SJCRH30 (cell line): ENCODE measurements at regions not wholly inside any gene's neighbourhood (a gene's known extent, or its start where the extent isn't known, plus 50 kb on each side); places are given as distances from the start of the nearest gene placed in this dataset.

Experiments used
- DNase-seq, 2 experiments: peaks; one replicate each; pipeline ENCODE4 v3.0.0-alpha.2; 2015 to 2020
- H3K27ac ChIP-seq: fragments of 250-450 bp; sonication (Bioruptor Pico); 2 replicates; pipeline ENCODE4 v1.5.1; 2020; ENCODE audit warnings: mild to moderate bottlenecking, moderate library complexity
- H3K27me3 ChIP-seq: fragments of 250-450 bp; sonication (Bioruptor Pico); 2 replicates; pipeline ENCODE4 v1.5.1; 2020; ENCODE audit warnings: mild to moderate bottlenecking, moderate library complexity
- H3K36me3 ChIP-seq: fragments of 250-450 bp; sonication (Bioruptor Pico); 2 replicates; pipeline ENCODE4 v1.5.1; 2020; ENCODE audit warnings: mild to moderate bottlenecking, moderate library complexity
- H3K4me1 ChIP-seq: fragments of 250-450 bp; sonication (Bioruptor Pico); 2 replicates; pipeline ENCODE4 v1.5.1; 2020; ENCODE audit warnings: mild to moderate bottlenecking, moderate library complexity
- H3K4me3 ChIP-seq: fragments of 250-450 bp; sonication (Bioruptor Pico); 2 replicates; pipeline ENCODE4 v1.5.1; 2020; ENCODE audit warnings: mild to moderate bottlenecking, moderate library complexity
- H3K9me3 ChIP-seq: fragments of 250-450 bp; sonication (Bioruptor Pico); replicated peaks from 2 replicates; pipeline ENCODE4 v1.5.1; 2020; ENCODE audit warnings: mild to moderate bottlenecking, moderate library complexity

DNA sequence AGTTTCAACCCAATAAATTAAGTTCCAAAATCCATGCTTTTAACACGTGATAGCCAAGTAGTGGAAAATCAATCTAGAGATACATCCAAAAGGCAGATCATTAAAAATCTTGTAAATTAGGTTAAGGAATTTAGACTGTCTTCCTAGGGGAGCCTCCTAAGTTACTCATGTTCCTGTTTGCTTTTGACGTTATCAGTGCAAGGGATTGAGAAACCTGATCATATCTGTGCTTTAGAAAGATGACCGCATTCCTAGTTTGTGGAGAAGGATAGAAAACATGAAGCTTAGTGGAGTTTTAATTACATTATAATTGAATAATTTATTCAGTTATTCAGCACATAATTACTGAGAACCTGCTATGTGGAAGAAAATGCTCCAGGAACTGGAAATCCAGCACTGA lies 251.0 kb upstream of the ARGLU1 start:
- H3K27me3 ChIP-seq = no peaks in the 10 kb centered on the region
- no peak for DNase-seq
- H3K36me3 ChIP-seq = no peaks in the 10 kb centered on the region
- no peak overlapping the region for H3K4me3 ChIP-seq
- 0 out of 2 replicates have a peak, but pooled peaks cover 2% of the 10 kb centered on the region for H3K4me1 ChIP-seq
- no peaks in the 10 kb centered on the region for H3K9me3 ChIP-seq
- no peak overlapping the region for H3K27ac ChIP-seq

DNA sequence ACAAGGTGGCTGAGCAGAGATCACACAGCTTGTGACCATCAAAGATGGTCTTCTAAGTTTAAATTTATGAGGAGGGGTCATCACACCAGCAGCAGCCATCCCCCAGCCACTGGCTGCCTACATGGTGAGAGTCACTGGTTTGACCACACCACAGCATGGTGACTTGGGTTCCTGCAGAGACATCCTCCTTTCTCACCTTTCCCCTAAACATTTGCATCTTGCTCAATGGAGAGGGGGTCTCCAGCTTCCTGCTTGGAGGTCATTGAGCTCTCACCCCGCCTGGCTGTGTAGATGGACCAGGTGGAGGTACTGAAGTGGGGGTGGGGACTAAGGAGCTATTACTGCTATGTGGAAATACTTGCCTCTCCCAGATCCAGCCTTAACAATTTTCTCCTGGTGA lies 247.6 kb upstream of the ARGLU1 start:
- Histone ChIP-seq H3K36me3 (no peaks in the 10 kb centered on the region), H3K4me1 (0 out of 2 replicates have a peak, but pooled peaks cover 2% of the 10 kb centered on the region), H3K27ac (no peak overlapping the region), H3K27me3 (no peaks in the 10 kb centered on the region), H3K4me3 (no peak overlapping the region), H3K9me3 (no peaks in the 10 kb centered on the region)
- DNase-seq = no peak

DNA sequence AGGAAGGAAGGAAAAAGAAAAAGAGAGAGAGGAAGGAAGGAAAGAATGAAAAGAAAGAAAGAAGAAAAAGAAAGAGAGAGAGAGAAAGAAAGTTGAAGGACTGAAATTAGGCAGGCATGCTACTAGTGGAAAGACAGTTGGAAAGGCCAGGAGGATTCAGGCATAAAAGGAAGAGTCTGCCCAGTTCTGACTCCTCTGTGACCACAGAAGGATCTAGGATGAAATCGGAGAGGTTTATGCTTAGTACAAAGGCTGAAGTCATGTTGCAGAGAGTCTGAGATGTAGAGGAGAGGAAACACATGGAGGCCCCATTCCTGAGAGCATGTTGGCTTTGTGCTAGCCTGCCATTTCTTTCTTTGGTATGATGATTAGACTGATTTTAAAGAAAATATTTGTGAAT lies 246.5 kb upstream of the ARGLU1 start:
- Histone ChIP-seq H3K27ac (no peak overlapping the region), H3K4me3 (no peak overlapping the region), H3K27me3 (no peaks in the 10 kb centered on the region), H3K4me1 (0 out of 2 replicates have a peak, but pooled peaks cover 2% of the 10 kb centered on the region), H3K9me3 (no peaks in the 10 kb centered on the region), H3K36me3 (no peaks in the 10 kb centered on the region)
- DNase-seq = peak; percentile 36 to 71

DNA sequence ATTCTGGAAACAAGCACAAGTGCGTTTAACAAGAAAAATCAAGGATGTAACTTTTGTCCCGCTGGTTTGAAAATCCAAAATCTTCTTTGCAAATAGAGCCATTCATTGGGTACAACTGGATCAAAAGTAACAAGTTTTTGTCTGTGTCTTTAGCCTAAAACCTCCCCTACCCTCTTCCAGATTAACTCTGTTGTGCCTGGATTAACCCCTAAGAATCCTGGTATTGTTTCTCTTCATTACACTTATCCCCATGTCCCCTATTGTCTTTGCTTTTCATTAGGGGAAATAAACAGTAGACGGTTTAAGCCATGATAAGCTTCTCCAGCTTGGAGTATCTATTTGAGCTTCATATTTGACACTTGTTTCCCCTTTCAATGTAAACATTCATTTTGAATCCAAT lies 242.1 kb upstream of the ARGLU1 start:
- no peaks in the 10 kb centered on the region for H3K36me3 ChIP-seq
- no peak overlapping the region for H3K4me3 ChIP-seq
- H3K27me3 ChIP-seq = no peaks in the 10 kb centered on the region

DNA sequence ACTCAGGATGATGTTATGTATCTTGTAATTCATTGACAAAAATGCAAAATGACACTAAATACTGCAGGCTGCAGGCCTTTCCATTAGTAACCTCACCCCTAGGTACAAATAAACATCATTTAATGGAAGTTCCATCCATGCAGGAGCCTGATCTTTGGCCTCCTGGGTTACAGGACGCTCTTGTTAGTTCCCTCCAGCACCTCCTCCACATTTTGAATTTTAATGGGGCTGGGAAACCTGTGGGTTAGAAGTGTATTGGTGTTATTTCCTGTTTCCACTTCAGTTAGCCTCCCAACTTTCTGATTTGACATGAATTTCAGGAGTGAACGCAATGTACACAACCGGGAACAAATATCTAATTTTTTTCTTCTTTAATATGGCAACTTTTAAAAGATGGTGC lies 237.1 kb upstream of the ARGLU1 start:
- Histone ChIP-seq H3K4me3 (no peak overlapping the region), H3K4me1 (no peaks in the 10 kb centered on the region), H3K36me3 (no peaks in the 10 kb centered on the region), H3K27me3 (no peaks in the 10 kb centered on the region), H3K27ac (no peak overlapping the region), H3K9me3 (no peaks in the 10 kb centered on the region)
- DNase-seq = no peak

More for the DNA sequence above, 242.1 kb upstream of the ARGLU1 start:
- Histone ChIP-seq H3K9me3 (no peaks in the 10 kb centered on the region), H3K4me1 (0 out of 2 replicates have a peak, but pooled peaks cover 2% of the 10 kb centered on the region), H3K27ac (no peak overlapping the region)
- no peak for DNase-seq

GRCh38 chr13:106802917-106803316 lies 235.0 kb upstream of the ARGLU1 start:
- Histone ChIP-seq H3K27me3 (no peaks in the 10 kb centered on the region), H3K36me3 (no peaks in the 10 kb centered on the region), H3K9me3 (no peaks in the 10 kb centered on the region), H3K27ac (no peak overlapping the region), H3K4me3 (no peak overlapping the region), H3K4me1 (no peaks in the 10 kb centered on the region)
- no peak for DNase-seq

GRCh38 chr13:106799781-106800335 lies 231.9 kb upstream of the ARGLU1 start:
- no peak for DNase-seq
- Histone ChIP-seq H3K27me3 (no peaks in the 10 kb centered on the region), H3K36me3 (no peaks in the 10 kb centered on the region), H3K4me1 (no peaks in the 10 kb centered on the region), H3K4me3 (no peak overlapping the region), H3K27ac (no peak overlapping the region), H3K9me3 (no peaks in the 10 kb centered on the region)

GRCh38 chr13:106797081-106797640 lies 229.2 kb upstream of the ARGLU1 start:
- Histone ChIP-seq H3K4me1 (0 out of 2 replicates have a peak, but pooled peaks cover 4% of the 10 kb centered on the region), H3K9me3 (no peaks in the 10 kb centered on the region), H3K27me3 (no peaks in the 10 kb centered on the region), H3K27ac (no peak overlapping the region), H3K4me3 (no peak overlapping the region), H3K36me3 (no peaks in the 10 kb centered on the region)
- DNase-seq = no peak

- DNase-seq = no peak
- Histone ChIP-seq H3K9me3 (no peaks in the 10 kb centered on the region), H3K4me3 (no peak overlapping the region), H3K4me1 (0 out of 2 replicates have a peak, but pooled peaks cover 4% of the 10 kb centered on the region), H3K36me3 (no peaks in the 10 kb centered on the region), H3K27ac (no peak overlapping the region), H3K27me3 (no peaks in the 10 kb centered on the region)
Measured at GRCh38 chr13:106796280-106797047, 228.5 kb upstream of the ARGLU1 start.

- Histone ChIP-seq H3K36me3 (no peaks in the 10 kb centered on the region), H3K27ac (no peak overlapping the region), H3K4me3 (no peak overlapping the region), H3K27me3 (no peaks in the 10 kb centered on the region), H3K9me3 (no peaks in the 10 kb centered on the region), H3K4me1 (0 out of 2 replicates have a peak, but pooled peaks cover 4% of the 10 kb centered on the region)
- no peak for DNase-seq
Measured at GRCh38 chr13:106795847-106796246, 227.9 kb upstream of the ARGLU1 start.

GRCh38 chr13:106794117-106794516 lies 226.2 kb upstream of the ARGLU1 start:
- Histone ChIP-seq H3K36me3 (no peaks in the 10 kb centered on the region), H3K27ac (no peak overlapping the region), H3K4me3 (no peak overlapping the region), H3K9me3 (no peaks in the 10 kb centered on the region), H3K27me3 (no peaks in the 10 kb centered on the region), H3K4me1 (0 out of 2 replicates have a peak, but pooled peaks cover 4% of the 10 kb centered on the region)
- DNase-seq = no peak

DNA sequence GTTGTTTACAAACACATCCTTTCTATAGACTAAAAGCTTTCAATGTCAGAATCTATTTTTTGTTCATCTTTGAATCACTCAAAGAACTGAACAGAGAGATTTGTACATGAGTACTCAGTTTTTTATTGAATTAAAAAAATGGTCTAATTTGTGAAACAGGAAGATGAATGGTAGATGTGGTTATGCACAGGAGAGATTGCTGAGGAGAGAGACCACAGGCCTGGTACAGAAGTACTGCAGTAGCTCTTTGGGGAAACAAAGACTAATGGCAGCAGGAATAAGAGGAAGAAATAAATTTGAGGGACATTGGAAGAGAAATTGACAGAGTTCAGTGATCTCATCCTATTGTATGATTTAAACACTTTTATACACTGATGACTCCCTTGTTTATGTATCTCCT lies 222.0 kb upstream of the ARGLU1 start:
- H3K9me3 ChIP-seq = no peaks in the 10 kb centered on the region
- H3K27me3 ChIP-seq = no peaks in the 10 kb centered on the region
- H3K27ac ChIP-seq = no peak overlapping the region
- H3K4me1 ChIP-seq = 0 out of 2 replicates have a peak, but pooled peaks cover 4% of the 10 kb centered on the region
- no peak for DNase-seq
- H3K4me3 ChIP-seq = no peak overlapping the region
- no peaks in the 10 kb centered on the region for H3K36me3 ChIP-seq

- no peak for DNase-seq
- no peaks in the 10 kb centered on the region for H3K4me1 ChIP-seq
- H3K36me3 ChIP-seq = no peaks in the 10 kb centered on the region
- H3K27ac ChIP-seq = no peak overlapping the region
- no peak overlapping the region for H3K4me3 ChIP-seq
- no peaks in the 10 kb centered on the region for H3K9me3 ChIP-seq
- no peaks in the 10 kb centered on the region for H3K27me3 ChIP-seq
Measured at GRCh38 chr13:106786006-106786563, 218.1 kb upstream of the ARGLU1 start.

DNA sequence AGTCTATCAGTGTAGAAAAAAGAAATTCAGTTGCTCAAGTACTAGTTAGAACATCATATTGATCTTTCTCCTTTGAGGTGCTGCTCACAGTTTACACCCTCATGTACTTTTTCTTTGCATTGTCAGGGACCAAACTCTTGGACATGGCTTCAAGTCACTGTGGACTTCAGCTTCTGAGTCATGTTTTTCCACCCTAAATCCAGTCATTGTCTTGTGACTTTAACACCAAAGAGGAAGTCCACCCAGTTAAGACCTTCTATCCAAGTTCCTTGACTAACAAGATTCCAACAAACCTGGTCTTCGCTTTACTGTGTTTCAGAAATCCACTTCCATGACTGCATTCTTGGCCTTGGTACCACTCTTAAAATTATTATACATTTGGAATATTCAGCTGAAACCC lies 206.7 kb upstream of the ARGLU1 start:
- Histone ChIP-seq H3K27ac (no peak overlapping the region), H3K27me3 (no peaks in the 10 kb centered on the region), H3K4me3 (no peak overlapping the region), H3K36me3 (no peaks in the 10 kb centered on the region), H3K4me1 (no peaks in the 10 kb centered on the region), H3K9me3 (no peaks in the 10 kb centered on the region)
- DNase-seq = no peak

DNA sequence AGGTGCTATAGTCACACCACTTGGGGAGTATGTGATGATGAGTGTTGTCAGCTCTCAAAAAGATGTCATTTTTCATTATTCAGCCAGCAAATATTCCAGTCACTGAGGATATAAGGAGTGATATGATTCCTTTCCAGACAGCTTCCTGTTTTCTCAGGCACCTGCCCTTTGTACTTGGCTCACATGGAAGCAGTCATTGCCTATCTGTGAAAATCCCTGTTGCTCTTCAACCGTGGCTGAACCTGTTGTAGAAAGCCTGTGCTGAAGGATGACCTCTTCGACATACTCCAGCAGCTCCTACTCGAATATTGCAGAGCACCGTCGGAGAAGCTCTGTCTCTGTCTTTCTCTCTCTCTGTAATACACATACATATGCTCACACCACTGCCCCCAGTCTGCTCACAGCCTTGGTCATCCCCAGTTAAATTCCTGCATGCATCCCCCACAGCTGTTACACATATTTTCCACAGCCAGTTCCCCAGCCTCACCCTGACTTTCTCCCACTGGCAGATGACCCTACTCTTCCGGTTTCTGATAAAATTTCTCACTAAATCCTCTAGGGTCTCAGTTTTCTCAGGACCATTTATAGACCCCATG lies 204.2 kb upstream of the ARGLU1 start:
- Histone ChIP-seq H3K4me3 (no peak overlapping the region), H3K27me3 (no peaks in the 10 kb centered on the region), H3K27ac (no peak overlapping the region), H3K4me1 (no peaks in the 10 kb centered on the region), H3K9me3 (no peaks in the 10 kb centered on the region), H3K36me3 (no peaks in the 10 kb centered on the region)
- peak; percentile 7 to 10 for DNase-seq
